GM12878 (cell line): ENCODE measurements at regions not wholly inside any gene's neighbourhood (a gene's known extent, or its start where the extent isn't known, plus 50 kb on each side); places are given as distances from the start of the nearest gene placed in this dataset.

Experiments used
- ATAC-seq: fragments of 200-7000 bp; cut with Tn5 transposase; 3 replicates; pipeline ENCODE4 v1.9.1; 2020; ENCODE audit warnings: mild to moderate bottlenecking, moderate library complexity
- BruUV-seq: library from RNA; stranded (reverse); fragments of 400-500 nt; replicated peaks from 2 replicates; lab custom pipeline; 2021; lab: Mats Ljungman, UMichigan
- CTCF ChIA-PET: fragments of 300-600 bp; sonication (Branson Sonifier 250); formaldehyde crosslinking; extraction: SDS; loops from one replicate; lab custom pipeline; 2021; ENCODE audit warnings: inconsistent platforms; lab: Yijun Ruan, JAX
- POLR2A ChIA-PET: fragments of 350-600 bp; formaldehyde crosslinking; extraction: SDS; loops from one replicate; lab custom pipeline; 2021; ENCODE audit warnings: inconsistent platforms; lab: Charles Lee
- RAD21 ChIA-PET: fragments of 300-600 bp; sonication (Branson Sonifier 250); formaldehyde crosslinking; loops from one replicate; lab custom pipeline; 2023; ENCODE audit warnings: antibody characterized with exemption; ENCODE audit not compliant: unreplicated experiment; lab: Charles Lee
- SMC1A ChIA-PET: fragments of 300-600 bp; sonication (Branson Sonifier 250); formaldehyde crosslinking; loops from one replicate; lab custom pipeline; 2023; ENCODE audit not compliant: unreplicated experiment, uncharacterized antibody; lab: Charles Lee
- DNase-seq: peaks from one replicate; pipeline ENCODE4 v3.0.0-alpha.2; 2011; ENCODE audit warnings: low read depth, low spot score
- FAIRE-seq: peaks from 3 replicates; lab custom pipeline; 2011; peaks lifted over from hg19 to GRCh38; lab: Jason Lieb, UNC
- H2AFZ ChIP-seq: 2 replicates; pipeline ENCODE4 v1.6.0; 2011; ENCODE audit warnings: low read depth, low read length, control low read depth; ENCODE audit not compliant: control insufficient read depth
- H3K27ac ChIP-seq: 2 replicates; pipeline ENCODE4 v1.5.1; 2011; ENCODE audit warnings: control low read depth; ENCODE audit not compliant: control insufficient read depth, insufficient read depth
- H3K27me3 ChIP-seq, 2 experiments: replicated peaks in 1 of 2; 2 replicates each; pipeline versions ENCODE4 v1.6.0 to v1.6.1; 2011; ENCODE audit warnings: low read length in 1 of 2; ENCODE audit not compliant: control insufficient read depth in 2 of 2, insufficient read depth in 2 of 2
- H3K36me3 ChIP-seq, 2 experiments: 2 replicates each; pipeline ENCODE4 v1.5.1; 2011; ENCODE audit warnings: low read length in 1 of 2; ENCODE audit not compliant: control insufficient read depth in 2 of 2, insufficient read depth in 2 of 2
- H3K4me1 ChIP-seq: 2 replicates; pipeline ENCODE4 v1.6.1; 2011; ENCODE audit warnings: mild to moderate bottlenecking, low read length, moderate library complexity, mixed read lengths; ENCODE audit not compliant: control insufficient read depth, insufficient read depth
- H3K4me2 ChIP-seq: 2 replicates; pipeline ENCODE4 v1.6.0; 2011; ENCODE audit warnings: control low read depth; ENCODE audit not compliant: control insufficient read depth, insufficient read depth
- H3K4me3 ChIP-seq: fragments of 200-600 bp; sonication (generic); 2 replicates; pipeline ENCODE4 v1.5.1; 2016
- H3K79me2 ChIP-seq: 2 replicates; pipeline ENCODE4 v1.6.0; 2011; ENCODE audit warnings: low read length; ENCODE audit not compliant: control insufficient read depth, insufficient read depth
- H3K9ac ChIP-seq: 2 replicates; pipeline ENCODE4 v1.8.0; 2011; ENCODE audit warnings: low read length, control low read depth, mixed read lengths; ENCODE audit not compliant: control insufficient read depth, insufficient read depth
- H3K9me3 ChIP-seq: replicated peaks from 3 replicates; pipeline ENCODE4 v1.5.1; 2011; ENCODE audit warnings: mild to moderate bottlenecking, low read length; ENCODE audit not compliant: control insufficient read depth, insufficient read depth
- H4K20me1 ChIP-seq: 2 replicates; pipeline ENCODE4 v1.6.0; 2011; ENCODE audit not compliant: control insufficient read depth, insufficient read depth
- ATF7 ChIP-seq: fragments of 450-650 bp; IDR thresholded peaks from 2 replicates; pipeline ENCODE4 v1.6.1; 2016; ENCODE audit warnings: low read depth, mild to moderate bottlenecking
- EGR1 ChIP-seq, 2 experiments: IDR thresholded peaks; 1 replicate in 1 of 2; 2 replicates in 1 of 2; pipeline ENCODE4 v1.6.1; 2011 to 2012; ENCODE audit warnings: low read depth in 2 of 2, low read length in 2 of 2, borderline replicate concordance in 1 of 2, mild to moderate bottlenecking in 1 of 2, moderate library complexity in 1 of 2
- IKZF1 ChIP-seq: fragments of 450-650 bp; conservative IDR thresholded peaks from 2 replicates; pipeline ENCODE4 v1.6.1; 2017; ENCODE audit warnings: antibody characterized with exemption, mild to moderate bottlenecking
- POLR2AphosphoS5 ChIP-seq: IDR thresholded peaks from 2 replicates; pipeline ENCODE4 v1.6.1; 2011; ENCODE audit warnings: mild to moderate bottlenecking, low read length, inconsistent platforms
- SMARCA5 ChIP-seq: fragments of 450-650 bp; IDR thresholded peaks from 2 replicates; pipeline ENCODE4 v1.6.1; 2017; ENCODE audit warnings: mild to moderate bottlenecking
- SREBF1 ChIP-seq: IDR thresholded peaks from 2 replicates; pipeline ENCODE4 v1.6.1; 2012; ENCODE audit warnings: mild to moderate bottlenecking, low read length
- TCF3 ChIP-seq: IDR thresholded peaks from 2 replicates; pipeline ENCODE4 v1.6.1; 2012; ENCODE audit warnings: low read depth, mild to moderate bottlenecking, low read length, borderline replicate concordance; ENCODE audit not compliant: insufficient read depth
- ZBTB4 ChIP-seq: fragments of 450-650 bp; formaldehyde crosslinking; IDR thresholded peaks from 2 replicates; pipeline ENCODE4 v1.4.0; 2022; ENCODE audit warnings: mild to moderate bottlenecking, moderate library complexity
- WGBS: methylation state at CpG from one replicate; pipeline ENCODE4 v1.1.6; 2016; ENCODE audit warnings: low lambda C conversion rate; ENCODE audit not compliant: insufficient replicate concordance, insufficient coverage; ENCODE audit errors: missing lambda C conversion rate; 5-methylcytosine and 5-hydroxymethylcytosine counted together
- in situ Hi-C: fragments of 300-500 bp; cut with MboI; formaldehyde crosslinking; loops from 9 replicates; pipeline ENCODE4 v1.14.3; 2018; ENCODE audit warnings: mixed read lengths
- intact Hi-C: fragments of 100-400 bp; cut with micrococcal nuclease; formaldehyde crosslinking; loops from one replicate; pipeline ENCODE4 v1.14.2; 2022; ENCODE audit not compliant: unreplicated experiment

- Histone ChIP-seq H3K4me3 (no peak overlapping the region), H3K27ac (no peak overlapping the region), H3K79me2 (no peaks in the 10 kb centered on the region)
- WGBS: 1% methylated on average over 4 of the region's 4 CpGs
- ATAC-seq: no peak
- no peak for TF ChIP-seq EGR1 (IDR thresholded peaks at IDR 0.05; ENCODE audit: borderline replicate concordance in 1 of 2, low read depth in 2 of 2, low read length in 2 of 2)
- no peak for TF ChIP-seq ZBTB4 (CRISPR knock-in tag)
- no peak for TF ChIP-seq SREBF1
- TF ChIP-seq TCF3: no peak
- TF ChIP-seq POLR2AphosphoS5: no peak
- no peak for TF ChIP-seq ATF7
- no peak for TF ChIP-seq IKZF1
- TF ChIP-seq SMARCA5: no peak
- TF ChIP-seq, all 136 proteins: peak for 0
- Histone ChIP-seq H3K36me3 (no peaks in the 10 kb centered on the region), H2AFZ (no peak overlapping the region), H3K9me3 (no peaks in the 10 kb centered on the region), H3K4me2 (no peak overlapping the region), H4K20me1 (no peaks in the 10 kb centered on the region), H3K27me3 (no peaks in the 10 kb centered on the region), H3K4me1 (no peaks in the 10 kb centered on the region), H3K9ac (no peak overlapping the region)
- no TSS peak for BruUV-seq
- no peak for FAIRE-seq
- POLR2A ChIA-PET: no interaction called here
- in situ Hi-C loops: no loop called here
- DNase-seq: no peak
- RAD21 ChIA-PET: no interaction called here
- SMC1A ChIA-PET: interaction anchor here (1.2 kb wide), 1 partner anchor 29 kb away, joined by 3 read pairs; no protein-coding TSS in a partner anchor
- intact Hi-C loops: no loop called here
- CTCF ChIA-PET: no interaction called here
These were observed 318.8 kb downstream of the TSN start for GRCh38 chr2:122074201-122074600.
